ENCODE measurements at regions not wholly inside any gene's neighbourhood (a gene's known extent, or its start where the extent isn't known, plus 50 kb on each side); places are given as distances from the start of the nearest gene placed in this dataset.
A peak's percentile ranks its signal among the peaks of the same experiment; 100 is the strongest.

GRCh38 chr20:17806107-17806506, 106.3 kb downstream of the BANF2 start:
- Mint-ChIP-seq H3K27ac (no peak overlapping the region), H3K36me3 (ENCODE audit: insufficient read depth) (peaks cover 3% of the 10 kb centered on the region), H3K27me3 (peaks cover 0 to 42% of the 10 kb centered on the region in 2 donors), H3K4me3 (no peak overlapping the region), H3K4me1 (ENCODE audit: low read depth in 2 of 2) (no peaks in the 10 kb centered on the region), H3K9me3 (no peaks in the 10 kb centered on the region)
- DNase-seq (no peak), ATAC-seq (replicated peaks) (no peak)

GRCh38 chr20:17803765-17804164, 104.0 kb downstream of the BANF2 start:
- Mint-ChIP-seq H3K9me3 (peaks cover 0 to 4% of the 10 kb centered on the region in 2 donors), H3K36me3 (ENCODE audit: insufficient read depth) (peaks cover 3% of the 10 kb centered on the region), H3K4me1 (ENCODE audit: low read depth in 2 of 2) (no peaks in the 10 kb centered on the region), H3K27me3 (peaks cover 23 to 53% of the 10 kb centered on the region in 2 donors), H3K27ac (no peak overlapping the region), H3K4me3 (no peak overlapping the region)
- ATAC-seq (replicated peaks) = no peak
- DNase-seq = no peak

GRCh38 chr20:17799575-17800227, 99.9 kb downstream of the BANF2 start:
- Mint-ChIP-seq H3K27me3 (peaks cover 27 to 53% of the 10 kb centered on the region in 2 donors), H3K36me3 (ENCODE audit: insufficient read depth) (peaks cover 3% of the 10 kb centered on the region), H3K27ac (no peak overlapping the region), H3K4me3 (no peak overlapping the region), H3K9me3 (peaks cover 0 to 4% of the 10 kb centered on the region in 2 donors), H3K4me1 (ENCODE audit: low read depth in 2 of 2) (no peaks in the 10 kb centered on the region)
- no peak for DNase-seq
- ATAC-seq (replicated peaks) = no peak

GRCh38 chr20:17798601-17799000, 98.8 kb downstream of the BANF2 start:
- Mint-ChIP-seq H3K4me1 (ENCODE audit: low read depth in 2 of 2) (no peaks in the 10 kb centered on the region), H3K4me3 (no peak overlapping the region), H3K36me3 (ENCODE audit: insufficient read depth) (peaks cover 3% of the 10 kb centered on the region), H3K27me3 (peaks cover 27 to 42% of the 10 kb centered on the region in 2 donors), H3K9me3 (peaks cover 0 to 4% of the 10 kb centered on the region in 2 donors), H3K27ac (no peak overlapping the region)
- no peak for DNase-seq
- no peak for ATAC-seq (replicated peaks)

GRCh38 chr20:17797579-17797978, 97.8 kb downstream of the BANF2 start:
- Mint-ChIP-seq H3K27ac (no peak overlapping the region), H3K27me3 (peaks cover 33 to 44% of the 10 kb centered on the region in 2 donors), H3K4me3 (no peak overlapping the region), H3K36me3 (ENCODE audit: insufficient read depth) (no peaks in the 10 kb centered on the region), H3K9me3 (peaks cover 0 to 4% of the 10 kb centered on the region in 2 donors), H3K4me1 (ENCODE audit: low read depth in 2 of 2) (no peaks in the 10 kb centered on the region)
- DNase-seq (no peak), ATAC-seq (replicated peaks) (no peak)

- Mint-ChIP-seq H3K4me3 (no peak overlapping the region), H3K27me3 (peaks cover 37 to 47% of the 10 kb centered on the region in 2 donors), H3K9me3 (peaks cover 0 to 4% of the 10 kb centered on the region in 2 donors), H3K27ac (no peak overlapping the region), H3K36me3 (ENCODE audit: insufficient read depth) (no peaks in the 10 kb centered on the region), H3K4me1 (ENCODE audit: low read depth in 2 of 2) (no peaks in the 10 kb centered on the region)
- no peak for ATAC-seq (replicated peaks)
- no peak for DNase-seq
These were observed 97.4 kb downstream of the BANF2 start for GRCh38 chr20:17797161-17797560.

GRCh38 chr20:17796091-17796563, 96.4 kb downstream of the BANF2 start:
- Mint-ChIP-seq H3K4me1 (ENCODE audit: low read depth in 2 of 2) (no peaks in the 10 kb centered on the region), H3K9me3 (peaks cover 0 to 4% of the 10 kb centered on the region in 2 donors), H3K27ac (peak overlapping the region in 1 of 2 donors; percentile 51), H3K36me3 (ENCODE audit: insufficient read depth) (no peaks in the 10 kb centered on the region), H3K27me3 (peaks cover 42 to 47% of the 10 kb centered on the region in 2 donors), H3K4me3 (no peak overlapping the region)
- no peak for DNase-seq
- ATAC-seq (replicated peaks) = no peak

- ATAC-seq (replicated peaks) (no peak), DNase-seq (no peak)
- no peaks in the 10 kb centered on the region for H3K4me1 Mint-ChIP-seq (ENCODE audit: low read depth in 2 of 2)
- H3K36me3 Mint-ChIP-seq (ENCODE audit: insufficient read depth) = no peaks in the 10 kb centered on the region
- peaks cover 0 to 4% of the 10 kb centered on the region in 2 donors for H3K9me3 Mint-ChIP-seq
- H3K27ac Mint-ChIP-seq = no peak overlapping the region
- no peak overlapping the region for H3K4me3 Mint-ChIP-seq
- H3K27me3 Mint-ChIP-seq = peaks cover 38 to 48% of the 10 kb centered on the region in 2 donors
These were observed 95.8 kb downstream of the BANF2 start for GRCh38 chr20:17795501-17796071.

GRCh38 chr20:17795003-17795402, 95.2 kb downstream of the BANF2 start:
- H3K4me1 Mint-ChIP-seq (ENCODE audit: low read depth in 2 of 2) = no peaks in the 10 kb centered on the region
- ATAC-seq (replicated peaks) (no peak), DNase-seq (no peak)
- peaks cover 32 to 48% of the 10 kb centered on the region in 2 donors for H3K27me3 Mint-ChIP-seq
- no peaks in the 10 kb centered on the region for H3K36me3 Mint-ChIP-seq (ENCODE audit: insufficient read depth)
- no peak overlapping the region for H3K27ac Mint-ChIP-seq
- H3K9me3 Mint-ChIP-seq = peaks cover 0 to 4% of the 10 kb centered on the region in 2 donors
- H3K4me3 Mint-ChIP-seq = no peak overlapping the region

- ATAC-seq (replicated peaks) = no peak
- peaks cover 26 to 43% of the 10 kb centered on the region in 2 donors for H3K27me3 Mint-ChIP-seq
- no peaks in the 10 kb centered on the region for H3K36me3 Mint-ChIP-seq (ENCODE audit: insufficient read depth)
- H3K4me1 Mint-ChIP-seq (ENCODE audit: low read depth in 2 of 2) = no peaks in the 10 kb centered on the region
- H3K9me3 Mint-ChIP-seq = peaks cover 0 to 4% of the 10 kb centered on the region in 2 donors
- no peak overlapping the region for H3K27ac Mint-ChIP-seq
- no peak overlapping the region for H3K4me3 Mint-ChIP-seq
- no peak for DNase-seq
These were observed 94.6 kb downstream of the BANF2 start for GRCh38 chr20:17794400-17794799.

- ATAC-seq (replicated peaks) = no peak
- Mint-ChIP-seq H3K27me3 (peaks cover 22 to 39% of the 10 kb centered on the region in 2 donors), H3K4me3 (no peak overlapping the region), H3K27ac (no peak overlapping the region), H3K36me3 (ENCODE audit: insufficient read depth) (no peaks in the 10 kb centered on the region), H3K9me3 (peaks cover 0 to 2% of the 10 kb centered on the region in 2 donors), H3K4me1 (ENCODE audit: low read depth in 2 of 2) (no peaks in the 10 kb centered on the region)
- no peak for DNase-seq
These were observed 94.2 kb downstream of the BANF2 start for GRCh38 chr20:17793986-17794385.

GRCh38 chr20:17790296-17790695, 90.5 kb downstream of the BANF2 start:
- Mint-ChIP-seq H3K4me1 (ENCODE audit: low read depth in 2 of 2) (no peaks in the 10 kb centered on the region), H3K9me3 (no peaks in the 10 kb centered on the region), H3K4me3 (no peak overlapping the region), H3K36me3 (ENCODE audit: insufficient read depth) (no peaks in the 10 kb centered on the region), H3K27ac (no peak overlapping the region), H3K27me3 (peaks cover 15 to 20% of the 10 kb centered on the region in 2 donors)
- DNase-seq = no peak
- no peak for ATAC-seq (replicated peaks)

- ATAC-seq (replicated peaks) = no peak
- no peaks in the 10 kb centered on the region for H3K4me1 Mint-ChIP-seq (ENCODE audit: low read depth in 2 of 2)
- no peaks in the 10 kb centered on the region for H3K9me3 Mint-ChIP-seq
These were observed 88.0 kb downstream of the BANF2 start for GRCh38 chr20:17787816-17788215.

GRCh38 chr20:17786221-17786718, 86.5 kb downstream of the BANF2 start:
- DNase-seq (no peak), ATAC-seq (replicated peaks) (no peak)
- Mint-ChIP-seq H3K9me3 (no peaks in the 10 kb centered on the region), H3K36me3 (ENCODE audit: insufficient read depth) (no peaks in the 10 kb centered on the region), H3K27ac (no peak overlapping the region), H3K27me3 (peaks cover 0 to 20% of the 10 kb centered on the region in 2 donors), H3K4me1 (ENCODE audit: low read depth in 2 of 2) (no peaks in the 10 kb centered on the region), H3K4me3 (no peak overlapping the region)

More at GRCh38 chr20:17787816-17788215, 88.0 kb downstream of the BANF2 start:
- H3K27ac Mint-ChIP-seq = no peak overlapping the region
- DNase-seq = no peak
- no peaks in the 10 kb centered on the region for H3K36me3 Mint-ChIP-seq (ENCODE audit: insufficient read depth)
- no peak overlapping the region for H3K4me3 Mint-ChIP-seq
- peaks cover 12 to 35% of the 10 kb centered on the region in 2 donors for H3K27me3 Mint-ChIP-seq

All from effector memory CD8-positive, alpha-beta T cell (primary cell).